ENCODE measurements at regions not wholly inside any gene's neighbourhood (a gene's known extent, or its start where the extent isn't known, plus 50 kb on each side); places are given as distances from the start of the nearest gene placed in this dataset.
"Not testable (repeated sequence)": the region's sequence is repeated elsewhere in the genome, so short reads cannot be mapped to it uniquely, and the experiment has no call there.

- H3K36me3 ChIP-seq (ENCODE audit: control insufficient read depth, insufficient read depth, low read length); H3K4me1 ChIP-seq (ENCODE audit: control insufficient read depth, insufficient read depth, low read length); DNase-seq (ENCODE audit: low read depth in 4 of 6, low spot score in 6 of 6); H3K27me3 ChIP-seq (ENCODE audit: control insufficient read depth, insufficient read depth, low read length); H3K27ac ChIP-seq (ENCODE audit: low read depth, low read length); H3K4me3 ChIP-seq (ENCODE audit: low read depth, low read length); H3K9me3 ChIP-seq (ENCODE audit: control insufficient read depth, insufficient read depth, low read length): not testable (repeated sequence)
- WGBS (ENCODE audit: insufficient coverage), result no CpG with 5 or more reads among the region's 6 CpGs
These were observed 309.0 kb upstream of the PLGLB2 start for GRCh38 chr2:87438780-87439454.

- not testable (repeated sequence) for H3K27me3 ChIP-seq (ENCODE audit: control insufficient read depth, insufficient read depth, low read length); H3K27ac ChIP-seq (ENCODE audit: low read depth, low read length); DNase-seq (ENCODE audit: low read depth in 4 of 6, low spot score in 6 of 6); H3K36me3 ChIP-seq (ENCODE audit: control insufficient read depth, insufficient read depth, low read length); H3K4me1 ChIP-seq (ENCODE audit: control insufficient read depth, insufficient read depth, low read length); H3K9me3 ChIP-seq (ENCODE audit: control insufficient read depth, insufficient read depth, low read length); H3K4me3 ChIP-seq (ENCODE audit: low read depth, low read length)
- WGBS (ENCODE audit: insufficient coverage), result 52% methylated on average over 3 of the region's 7 CpGs
These were observed 308.2 kb upstream of the PLGLB2 start for GRCh38 chr2:87439617-87440204.

DNA sequence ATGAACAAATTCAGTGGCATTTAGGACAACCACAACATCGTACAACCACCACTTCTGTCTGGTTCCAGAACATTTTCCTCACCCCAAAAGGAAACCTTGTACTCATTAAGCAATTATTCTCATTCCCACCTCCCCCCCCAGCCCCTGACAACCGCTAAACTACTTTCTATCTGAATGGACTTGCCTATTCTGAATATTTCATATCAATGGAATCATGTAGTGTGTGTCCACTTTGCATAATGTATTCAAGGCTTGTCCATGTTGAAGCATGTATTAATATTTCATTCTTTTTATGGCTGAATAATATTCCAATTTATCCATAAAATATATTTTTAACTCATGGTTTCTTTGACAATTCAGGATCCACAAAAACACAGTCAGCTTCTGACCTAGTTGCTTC lies 307.2 kb upstream of the PLGLB2 start:
- not testable (repeated sequence) for H3K27me3 ChIP-seq (ENCODE audit: control insufficient read depth, insufficient read depth, low read length); H3K27ac ChIP-seq (ENCODE audit: low read depth, low read length); H3K9me3 ChIP-seq (ENCODE audit: control insufficient read depth, insufficient read depth, low read length); H3K4me1 ChIP-seq (ENCODE audit: control insufficient read depth, insufficient read depth, low read length); H3K4me3 ChIP-seq (ENCODE audit: low read depth, low read length); DNase-seq (ENCODE audit: low read depth in 4 of 6, low spot score in 6 of 6); H3K36me3 ChIP-seq (ENCODE audit: control insufficient read depth, insufficient read depth, low read length)
- WGBS (ENCODE audit: insufficient coverage), result no CpG with 5 or more reads among the region's 2 CpGs

DNA sequence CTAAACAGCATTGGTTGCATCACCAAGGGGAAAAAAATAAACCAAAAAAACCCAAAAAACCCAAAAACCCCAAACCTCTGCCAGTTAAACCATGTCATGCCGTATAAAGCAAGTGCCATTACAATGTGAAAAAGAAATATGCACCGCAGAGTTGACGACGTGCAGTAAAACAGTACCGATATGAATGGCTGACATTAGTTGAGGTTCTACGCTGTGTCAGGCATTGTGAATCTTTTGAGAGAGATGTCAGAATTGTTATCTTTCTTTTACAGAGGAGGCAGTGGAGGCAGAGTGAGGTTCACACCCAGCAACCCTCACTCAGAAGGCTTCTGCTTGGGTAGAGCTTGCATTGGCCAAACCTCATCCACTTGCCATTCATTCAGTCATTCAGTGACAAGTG lies 306.5 kb upstream of the PLGLB2 start:
- H3K9me3 ChIP-seq (ENCODE audit: control insufficient read depth, insufficient read depth, low read length); H3K27me3 ChIP-seq (ENCODE audit: control insufficient read depth, insufficient read depth, low read length); H3K27ac ChIP-seq (ENCODE audit: low read depth, low read length); H3K36me3 ChIP-seq (ENCODE audit: control insufficient read depth, insufficient read depth, low read length); DNase-seq (ENCODE audit: low read depth in 4 of 6, low spot score in 6 of 6); H3K4me3 ChIP-seq (ENCODE audit: low read depth, low read length); H3K4me1 ChIP-seq (ENCODE audit: control insufficient read depth, insufficient read depth, low read length): not testable (repeated sequence)
- 98% methylated on average over 5 of the region's 6 CpGs for WGBS (ENCODE audit: insufficient coverage)

DNA sequence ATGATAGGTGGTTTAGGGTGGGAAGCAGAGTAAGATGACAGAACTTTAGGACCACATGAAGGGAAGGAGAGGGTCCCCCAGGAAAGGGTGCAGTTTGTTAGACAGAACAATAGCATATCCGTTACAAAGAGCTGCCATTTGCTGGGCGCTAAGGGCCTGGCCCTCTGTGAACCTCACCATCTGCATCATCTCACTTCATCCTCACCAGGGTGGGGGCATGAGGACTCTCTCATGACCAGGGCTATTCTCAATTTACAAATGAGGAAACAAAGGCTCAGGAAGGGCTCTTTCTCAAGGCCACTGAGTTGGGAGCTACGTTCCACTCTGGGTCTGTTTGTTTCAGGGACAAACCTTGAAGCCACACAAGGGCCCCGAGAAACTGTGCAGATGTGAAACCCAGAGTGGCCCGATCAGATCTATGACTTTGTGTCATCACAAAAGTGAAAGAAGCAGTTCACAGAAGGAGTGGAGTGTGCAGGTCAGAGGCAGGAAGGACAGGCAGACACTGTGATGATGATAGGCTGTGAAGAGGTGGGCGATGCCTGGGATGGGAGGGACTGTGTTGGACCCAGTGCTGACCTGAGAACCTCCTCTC lies 304.8 kb upstream of the PLGLB2 start:
- H3K9me3 ChIP-seq (ENCODE audit: control insufficient read depth, insufficient read depth, low read length); DNase-seq (ENCODE audit: low read depth in 4 of 6, low spot score in 6 of 6); H3K4me1 ChIP-seq (ENCODE audit: control insufficient read depth, insufficient read depth, low read length); H3K4me3 ChIP-seq (ENCODE audit: low read depth, low read length); H3K27me3 ChIP-seq (ENCODE audit: control insufficient read depth, insufficient read depth, low read length); H3K27ac ChIP-seq (ENCODE audit: low read depth, low read length); H3K36me3 ChIP-seq (ENCODE audit: control insufficient read depth, insufficient read depth, low read length): not testable (repeated sequence)
- WGBS (ENCODE audit: insufficient coverage), result 81% methylated on average over 2 of the region's 6 CpGs

DNA sequence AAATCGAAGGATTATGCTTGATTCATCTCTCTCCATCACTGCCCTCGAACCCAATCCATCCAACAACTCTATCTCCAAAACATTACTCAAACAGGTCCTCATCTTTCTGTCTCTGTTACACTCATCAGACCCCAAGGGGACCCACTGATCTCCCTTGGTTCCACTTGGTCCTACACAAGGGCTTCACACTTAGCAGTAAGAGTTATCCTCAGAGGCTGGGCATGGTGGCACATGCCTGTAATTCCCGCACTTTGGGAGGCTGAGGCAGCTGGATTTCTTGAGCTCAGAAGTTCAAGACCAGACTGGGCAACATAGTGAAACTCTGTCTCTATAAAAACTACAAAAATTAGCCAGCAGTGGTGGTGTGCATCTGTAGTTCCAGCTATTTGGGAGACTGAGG lies 302.9 kb upstream of the PLGLB2 start:
- not testable (repeated sequence) for H3K9me3 ChIP-seq (ENCODE audit: control insufficient read depth, insufficient read depth, low read length)

GRCh38 chr2:87445613-87446312 lies 302.1 kb upstream of the PLGLB2 start:
- H3K36me3 ChIP-seq (ENCODE audit: control insufficient read depth, insufficient read depth, low read length); DNase-seq (ENCODE audit: low read depth in 4 of 6, low spot score in 6 of 6); H3K4me1 ChIP-seq (ENCODE audit: control insufficient read depth, insufficient read depth, low read length); H3K9me3 ChIP-seq (ENCODE audit: control insufficient read depth, insufficient read depth, low read length); H3K27ac ChIP-seq (ENCODE audit: low read depth, low read length); H3K27me3 ChIP-seq (ENCODE audit: control insufficient read depth, insufficient read depth, low read length); H3K4me3 ChIP-seq (ENCODE audit: low read depth, low read length): not testable (repeated sequence)
- no CpG with 5 or more reads among the region's 5 CpGs for WGBS (ENCODE audit: insufficient coverage)

More for the DNA sequence above, 302.9 kb upstream of the PLGLB2 start:
- not testable (repeated sequence) for H3K27ac ChIP-seq (ENCODE audit: low read depth, low read length); H3K36me3 ChIP-seq (ENCODE audit: control insufficient read depth, insufficient read depth, low read length); DNase-seq (ENCODE audit: low read depth in 4 of 6, low spot score in 6 of 6); H3K4me3 ChIP-seq (ENCODE audit: low read depth, low read length); H3K27me3 ChIP-seq (ENCODE audit: control insufficient read depth, insufficient read depth, low read length); H3K4me1 ChIP-seq (ENCODE audit: control insufficient read depth, insufficient read depth, low read length)
- WGBS (ENCODE audit: insufficient coverage), result 67% methylated on average over 1 of the region's 3 CpGs

DNA sequence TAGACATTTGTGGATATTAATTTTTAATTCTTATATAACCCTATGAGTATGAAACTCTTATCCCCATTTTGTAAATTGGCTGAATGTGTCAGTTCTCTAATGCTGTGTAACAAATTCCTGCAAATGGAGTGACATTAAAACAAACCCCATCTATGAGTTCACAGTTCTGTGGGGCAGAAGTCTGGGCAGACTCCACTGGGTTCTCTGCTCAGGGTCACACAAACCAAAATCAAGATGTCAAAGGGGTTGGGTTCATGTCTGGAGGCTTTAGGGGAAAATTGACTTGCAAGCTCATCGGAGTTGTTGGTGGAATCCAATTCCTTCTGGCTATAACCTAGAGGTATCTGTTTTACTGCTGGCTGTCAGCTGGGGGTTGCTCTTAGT lies 301.6 kb upstream of the PLGLB2 start:
- H3K4me3 ChIP-seq (ENCODE audit: low read depth, low read length); H3K27me3 ChIP-seq (ENCODE audit: control insufficient read depth, insufficient read depth, low read length); DNase-seq (ENCODE audit: low read depth in 4 of 6, low spot score in 6 of 6); H3K27ac ChIP-seq (ENCODE audit: low read depth, low read length); H3K36me3 ChIP-seq (ENCODE audit: control insufficient read depth, insufficient read depth, low read length); H3K9me3 ChIP-seq (ENCODE audit: control insufficient read depth, insufficient read depth, low read length); H3K4me1 ChIP-seq (ENCODE audit: control insufficient read depth, insufficient read depth, low read length): not testable (repeated sequence)
- WGBS (ENCODE audit: insufficient coverage), result no CpG with 5 or more reads among the region's 1 CpG

- DNase-seq (ENCODE audit: low read depth in 4 of 6, low spot score in 6 of 6); H3K9me3 ChIP-seq (ENCODE audit: control insufficient read depth, insufficient read depth, low read length); H3K36me3 ChIP-seq (ENCODE audit: control insufficient read depth, insufficient read depth, low read length); H3K4me1 ChIP-seq (ENCODE audit: control insufficient read depth, insufficient read depth, low read length); H3K4me3 ChIP-seq (ENCODE audit: low read depth, low read length); H3K27me3 ChIP-seq (ENCODE audit: control insufficient read depth, insufficient read depth, low read length); H3K27ac ChIP-seq (ENCODE audit: low read depth, low read length): not testable (repeated sequence)
- WGBS (ENCODE audit: insufficient coverage), result no CpG with 5 or more reads among the region's 3 CpGs
These were observed 298.4 kb upstream of the PLGLB2 start for GRCh38 chr2:87449462-87449980.

All from spinal cord (tissue), 9 donors.